Osteoblast (primary cell): ENCODE measurements at regions not wholly inside any gene's neighbourhood (a gene's known extent, or its start where the extent isn't known, plus 50 kb on each side); places are given as distances from the start of the nearest gene placed in this dataset.

ENCODE experiments used
- DNase-seq: peaks from one replicate; pipeline ENCODE4 v3.0.0; 2011; ENCODE audit warnings: low spot score, mixed read lengths; ENCODE audit not compliant: insufficient read length; ENCODE audit errors: missing footprints
- H2AFZ ChIP-seq: 2 replicates; pipeline ENCODE4 v1.6.0; 2011; ENCODE audit warnings: mild to moderate bottlenecking, low read length
- H3K27ac ChIP-seq: 2 replicates; pipeline ENCODE4 v1.5.1; 2011; ENCODE audit warnings: mild to moderate bottlenecking, low read depth, low read length, moderate library complexity
- H3K27me3 ChIP-seq: 2 replicates; pipeline ENCODE4 v1.6.0; 2012; ENCODE audit warnings: mild to moderate bottlenecking, control low read depth, inconsistent platforms, low read length, moderate library complexity; ENCODE audit not compliant: insufficient read depth
- H3K36me3 ChIP-seq: 2 replicates; pipeline ENCODE4 v1.5.1; 2011; ENCODE audit warnings: mild to moderate bottlenecking, low read length, control low read depth, moderate library complexity; ENCODE audit not compliant: insufficient read depth
- H3K4me1 ChIP-seq: 2 replicates; pipeline ENCODE4 v1.5.1; 2011; ENCODE audit warnings: mild to moderate bottlenecking, low read length, control low read depth, moderate library complexity; ENCODE audit not compliant: insufficient read depth
- H3K4me2 ChIP-seq: 2 replicates; pipeline ENCODE4 v1.6.0; 2011; ENCODE audit warnings: mild to moderate bottlenecking, low read length; ENCODE audit not compliant: insufficient read depth
- H3K4me3 ChIP-seq: fragments of 200-600 bp; sonication (generic); 3 replicates; pipeline ENCODE4 v1.5.1; 2012; ENCODE audit warnings: mild to moderate bottlenecking, low read length, inconsistent platforms; ENCODE audit not compliant: insufficient read depth
- H3K79me2 ChIP-seq: 2 replicates; pipeline ENCODE4 v1.6.0; 2012; ENCODE audit warnings: mild to moderate bottlenecking, low read length, control low read depth, inconsistent platforms; ENCODE audit not compliant: insufficient read depth
- H3K9me3 ChIP-seq: 2 replicates; pipeline ENCODE4 v1.5.1; 2011; ENCODE audit warnings: low read depth, low read length, control low read depth
- H4K20me1 ChIP-seq: 2 replicates; pipeline ENCODE4 v1.6.0; 2012; ENCODE audit warnings: mild to moderate bottlenecking, low read length, control low read depth; ENCODE audit not compliant: insufficient read depth
- CTCF ChIP-seq: IDR thresholded peaks from 2 replicates; pipeline ENCODE4 v1.5.1; 2011; ENCODE audit warnings: mild to moderate bottlenecking, low read depth, low read length, moderate library complexity; ENCODE audit errors: extremely low read depth

- Histone ChIP-seq H2AFZ (peak overlapping the region; percentile 10), H3K36me3 (no peaks in the 10 kb centered on the region), H3K4me2 (no peak overlapping the region), H3K9me3 (no peaks in the 10 kb centered on the region), H3K27me3 (peaks cover 4% of the 10 kb centered on the region), H3K4me1 (peaks cover 13% of the 10 kb centered on the region), H3K27ac (peak overlapping the region; percentile 12), H3K79me2 (no peaks in the 10 kb centered on the region), H3K4me3 (no peak overlapping the region), H4K20me1 (no peaks in the 10 kb centered on the region)
- TF ChIP-seq CTCF: no peak
- peak; percentile 82 for DNase-seq
Observed at GRCh38 chr4:3639613-3640586, 107.7 kb upstream of the LRPAP1 start.

GRCh38 chr4:3638080-3638795 is 106.0 kb upstream of the LRPAP1 start:
- H2AFZ ChIP-seq: no peak overlapping the region
- H3K27ac ChIP-seq: no peak overlapping the region
- H3K27me3 ChIP-seq: peaks cover 4% of the 10 kb centered on the region
- H4K20me1 ChIP-seq: no peaks in the 10 kb centered on the region
- no peak for TF ChIP-seq CTCF
- no peak overlapping the region for H3K4me3 ChIP-seq
- peaks cover 13% of the 10 kb centered on the region for H3K4me1 ChIP-seq
- DNase-seq: peak; percentile 10
- H3K36me3 ChIP-seq: no peaks in the 10 kb centered on the region
- H3K79me2 ChIP-seq: no peaks in the 10 kb centered on the region
- H3K9me3 ChIP-seq: no peaks in the 10 kb centered on the region
- H3K4me2 ChIP-seq: no peak overlapping the region

GRCh38 chr4:3637326-3638016 is 105.2 kb upstream of the LRPAP1 start:
- no peaks in the 10 kb centered on the region for H4K20me1 ChIP-seq
- H3K9me3 ChIP-seq: no peaks in the 10 kb centered on the region
- H3K27me3 ChIP-seq: peaks cover 4% of the 10 kb centered on the region
- H2AFZ ChIP-seq: no peak overlapping the region
- H3K36me3 ChIP-seq: no peaks in the 10 kb centered on the region
- no peak overlapping the region for H3K27ac ChIP-seq
- no peak overlapping the region for H3K4me2 ChIP-seq
- no peak for TF ChIP-seq CTCF
- H3K4me3 ChIP-seq: no peak overlapping the region
- no peaks in the 10 kb centered on the region for H3K79me2 ChIP-seq
- DNase-seq: peak; percentile 29
- H3K4me1 ChIP-seq: peaks cover 13% of the 10 kb centered on the region
